DOHH2 (cell line): ENCODE measurements at regions not wholly inside any gene's neighbourhood (a gene's known extent, or its start where the extent isn't known, plus 50 kb on each side); places are given as distances from the start of the nearest gene placed in this dataset.

Experiments
- H3F3A ChIP-seq: fragments of 200-600 bp; sonication (generic), shearing (Covaris generic); 2 replicates; pipeline ENCODE4 v1.6.0; 2016; ENCODE audit warnings: antibody characterized with exemption, mild to moderate bottlenecking; ENCODE audit not compliant: control insufficient read depth, insufficient read depth
- H3K27ac ChIP-seq: fragments of 200-600 bp; sonication (generic); 2 replicates; pipeline ENCODE4 v1.5.1; 2014; ENCODE audit warnings: low read depth, mild to moderate bottlenecking, low read length, moderate library complexity
- H3K27me3 ChIP-seq: fragments of 200-600 bp; sonication (generic); 2 replicates; pipeline ENCODE4 v1.6.1; 2014; ENCODE audit warnings: mild to moderate bottlenecking, low read length, mixed read lengths; ENCODE audit not compliant: control insufficient read depth
- H3K36me3 ChIP-seq: fragments of 200-600 bp; sonication (generic); 2 replicates; pipeline ENCODE4 v1.6.1; 2014; ENCODE audit warnings: mild to moderate bottlenecking, low read length, moderate library complexity, mixed read lengths; ENCODE audit not compliant: control insufficient read depth
- H3K4me1 ChIP-seq: fragments of 200-600 bp; sonication (generic); 2 replicates; pipeline ENCODE4 v1.6.1; 2014; ENCODE audit warnings: mild to moderate bottlenecking, low read length, mixed read lengths; ENCODE audit not compliant: control insufficient read depth
- H3K4me2 ChIP-seq: fragments of 200-600 bp; sonication (generic); 2 replicates; pipeline ENCODE4 v1.6.0; 2014; ENCODE audit warnings: mild to moderate bottlenecking, low read length, moderate library complexity
- H3K4me3 ChIP-seq: fragments of 200-600 bp; sonication (generic); 2 replicates; pipeline ENCODE4 v1.5.1; 2014; ENCODE audit warnings: mild to moderate bottlenecking, low read length, mixed read lengths
- H3K79me2 ChIP-seq: fragments of 200-600 bp; sonication (generic); 2 replicates; pipeline ENCODE4 v1.6.1; 2014; ENCODE audit warnings: mild to moderate bottlenecking, low read length, mixed read lengths; ENCODE audit not compliant: control insufficient read depth
- H3K9me2 ChIP-seq: fragments of 200-600 bp; sonication (generic); replicated peaks from 2 replicates; pipeline ENCODE4 v1.6.1; 2014; ENCODE audit warnings: mild to moderate bottlenecking, low read length, mixed read lengths; ENCODE audit not compliant: control insufficient read depth
- H3K9me3 ChIP-seq: fragments of 200-600 bp; sonication (generic); 2 replicates; pipeline ENCODE4 v1.6.1; 2014; ENCODE audit warnings: antibody characterized with exemption, low read length, mixed read lengths; ENCODE audit not compliant: control insufficient read depth, insufficient read depth
- H4K20me1 ChIP-seq: fragments of 200-600 bp; sonication (generic); 2 replicates; pipeline ENCODE4 v1.6.0; 2014; ENCODE audit warnings: low read depth, mild to moderate bottlenecking, antibody characterized with exemption, low read length, moderate library complexity; ENCODE audit not compliant: control insufficient read depth, insufficient read depth
- EZH2phosphoT487 ChIP-seq: fragments of 200-600 bp; sonication (generic); IDR thresholded peaks from 2 replicates; pipeline ENCODE4 v1.6.1; 2017; ENCODE audit warnings: borderline replicate concordance, mild to moderate bottlenecking, antibody characterized with exemption, low read length, moderate library complexity, mixed read lengths
- TF ChIP-seq, protein P1 (sequence below): fragments of 200-600 bp; sonication (generic); IDR thresholded peaks from one replicate; pipeline ENCODE4 v1.5.1; 2014; ENCODE audit warnings: antibody characterized with exemption, mild to moderate bottlenecking, low read depth, low read length; ENCODE audit not compliant: poor library complexity, severe bottlenecking

DNA sequence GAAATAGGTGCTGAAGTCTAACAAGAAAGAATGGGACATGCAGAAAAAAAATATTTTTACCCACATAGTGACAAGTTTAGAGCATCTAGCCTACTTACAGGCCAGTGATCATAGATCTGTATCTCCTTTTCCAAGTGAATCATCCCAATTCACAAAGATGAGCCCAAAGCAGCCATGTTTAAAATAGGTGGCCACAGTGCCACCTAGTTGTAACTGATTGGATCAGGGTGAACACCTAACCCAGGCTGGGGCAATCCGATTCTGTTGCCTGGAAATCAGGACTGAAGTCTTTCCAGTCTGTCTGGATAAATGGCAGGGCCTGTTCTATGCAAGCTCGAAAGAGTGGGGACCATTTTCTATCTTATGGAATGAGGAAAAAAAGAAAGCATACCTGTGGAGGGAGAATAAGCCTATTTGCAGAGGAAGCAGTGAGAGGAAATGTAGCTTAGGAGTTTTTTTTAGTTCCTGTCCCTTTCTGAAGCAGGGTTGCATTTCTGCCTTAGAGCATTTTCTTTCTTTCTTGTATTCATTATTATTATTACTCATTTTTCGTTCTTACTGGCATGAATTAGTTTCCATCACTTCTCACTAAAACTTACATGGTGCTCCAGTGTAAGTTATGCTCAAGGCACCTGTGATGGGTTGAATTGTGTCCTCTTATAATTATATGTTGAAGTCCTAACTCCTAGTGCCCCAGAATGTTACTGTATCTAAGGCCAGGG is 113.2 kb upstream of the RAG2 start:
- H3K4me2 ChIP-seq, result no peak overlapping the region
- H3K79me2 ChIP-seq, result no peaks in the 10 kb centered on the region
- no peak overlapping the region for H3K27ac ChIP-seq
- no peaks in the 10 kb centered on the region for H3K36me3 ChIP-seq
- no peaks in the 10 kb centered on the region for H3F3A ChIP-seq
- H3K27me3 ChIP-seq, result no peaks in the 10 kb centered on the region
- H3K4me3 ChIP-seq, result no peak overlapping the region
- no peaks in the 10 kb centered on the region for H3K9me3 ChIP-seq
- TF ChIP-seq EZH2phosphoT487, result no peak
- TF ChIP-seq, protein P1, sequence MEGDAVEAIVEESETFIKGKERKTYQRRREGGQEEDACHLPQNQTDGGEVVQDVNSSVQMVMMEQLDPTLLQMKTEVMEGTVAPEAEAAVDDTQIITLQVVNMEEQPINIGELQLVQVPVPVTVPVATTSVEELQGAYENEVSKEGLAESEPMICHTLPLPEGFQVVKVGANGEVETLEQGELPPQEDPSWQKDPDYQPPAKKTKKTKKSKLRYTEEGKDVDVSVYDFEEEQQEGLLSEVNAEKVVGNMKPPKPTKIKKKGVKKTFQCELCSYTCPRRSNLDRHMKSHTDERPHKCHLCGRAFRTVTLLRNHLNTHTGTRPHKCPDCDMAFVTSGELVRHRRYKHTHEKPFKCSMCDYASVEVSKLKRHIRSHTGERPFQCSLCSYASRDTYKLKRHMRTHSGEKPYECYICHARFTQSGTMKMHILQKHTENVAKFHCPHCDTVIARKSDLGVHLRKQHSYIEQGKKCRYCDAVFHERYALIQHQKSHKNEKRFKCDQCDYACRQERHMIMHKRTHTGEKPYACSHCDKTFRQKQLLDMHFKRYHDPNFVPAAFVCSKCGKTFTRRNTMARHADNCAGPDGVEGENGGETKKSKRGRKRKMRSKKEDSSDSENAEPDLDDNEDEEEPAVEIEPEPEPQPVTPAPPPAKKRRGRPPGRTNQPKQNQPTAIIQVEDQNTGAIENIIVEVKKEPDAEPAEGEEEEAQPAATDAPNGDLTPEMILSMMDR, result peak; percentile 33
- no peaks in the 10 kb centered on the region for H4K20me1 ChIP-seq
- H3K4me1 ChIP-seq, result no peaks in the 10 kb centered on the region
- no peaks in the 10 kb centered on the region for H3K9me2 ChIP-seq
